ENCODE measurements at regions not wholly inside any gene's neighbourhood (a gene's known extent, or its start where the extent isn't known, plus 50 kb on each side); places are given as distances from the start of the nearest gene placed in this dataset.

GRCh38 chr9:3704890-3705289, 179.1 kb upstream of the RFX3 start:
- no peak overlapping the region for H3K4me2 ChIP-seq (ENCODE audit: low read length)
- H2AFZ ChIP-seq (ENCODE audit: low read depth, low read length, poor library complexity, severe bottlenecking): no peak overlapping the region
- H3K79me2 ChIP-seq (ENCODE audit: insufficient read depth, low read length): no peaks in the 10 kb centered on the region
- H3K9me3 ChIP-seq (ENCODE audit: control insufficient read depth in 1 of 2, insufficient read depth in 1 of 2, low read depth in 1 of 2, low read length in 2 of 2): no peaks in the 10 kb centered on the region
- no peaks in the 10 kb centered on the region for H3K36me3 ChIP-seq (ENCODE audit: control insufficient read depth in 1 of 2, insufficient read depth in 2 of 2, low read length in 2 of 2)
- intact Hi-C loops (cut with micrococcal nuclease): no loop called here
- DNase-seq (ENCODE audit: low read depth, low spot score) (no peak), ATAC-seq (no peak)
- TF ChIP-seq EZH2 (IDR thresholded peaks at IDR 0.05): no peak
- ChIA-PET CTCF (no interaction called here), POLR2A (no interaction called here), RAD21 (ENCODE audit: low non-redundant PET in 1 of 2, low total read pairs in 2 of 2, uncharacterized antibody in 2 of 2, unreplicated experiment in 2 of 2) (no interaction called here)
- H4K20me1 ChIP-seq (ENCODE audit: insufficient read depth): no peaks in the 10 kb centered on the region
- H3K27ac ChIP-seq (ENCODE audit: low read depth, low read length): no peak overlapping the region
- H3K27me3 ChIP-seq (ENCODE audit: insufficient read depth, low read length): no peaks in the 10 kb centered on the region
- no peaks in the 10 kb centered on the region for H3K4me1 ChIP-seq (ENCODE audit: control insufficient read depth in 1 of 2, insufficient read depth in 2 of 2, low read length in 2 of 2)
- no peaks in the 10 kb centered on the region for H3K9me2 ChIP-seq (ENCODE audit: insufficient read depth)
- no peak overlapping the region for H3K9ac ChIP-seq (ENCODE audit: low read length)
- BruUV-seq (replicated peaks): no TSS peak
- no peak overlapping the region for H3K4me3 ChIP-seq (replicated peaks in 1 of 2; ENCODE audit: low read depth in 1 of 2, low read length in 2 of 2)

- Histone ChIP-seq H3K79me2 (ENCODE audit: insufficient read depth, low read length) (no peaks in the 10 kb centered on the region), H3K36me3 (ENCODE audit: control insufficient read depth in 1 of 2, insufficient read depth in 2 of 2, low read length in 2 of 2) (no peaks in the 10 kb centered on the region), H3K4me2 (ENCODE audit: low read length) (no peak overlapping the region), H3K9me2 (ENCODE audit: insufficient read depth) (no peaks in the 10 kb centered on the region), H3K9me3 (ENCODE audit: control insufficient read depth in 1 of 2, insufficient read depth in 1 of 2, low read depth in 1 of 2, low read length in 2 of 2) (no peaks in the 10 kb centered on the region), H3K4me1 (ENCODE audit: control insufficient read depth in 1 of 2, insufficient read depth in 2 of 2, low read length in 2 of 2) (no peaks in the 10 kb centered on the region), H3K27ac (ENCODE audit: low read depth, low read length) (no peak overlapping the region), H2AFZ (ENCODE audit: low read depth, low read length, poor library complexity, severe bottlenecking) (no peak overlapping the region), H3K4me3 (replicated peaks in 1 of 2; ENCODE audit: low read depth in 1 of 2, low read length in 2 of 2) (no peak overlapping the region), H3K27me3 (ENCODE audit: insufficient read depth, low read length) (no peaks in the 10 kb centered on the region), H3K9ac (ENCODE audit: low read length) (no peak overlapping the region), H4K20me1 (ENCODE audit: insufficient read depth) (no peaks in the 10 kb centered on the region)
- BruUV-seq (replicated peaks): no TSS peak
- ATAC-seq: no peak
- CTCF ChIA-PET: no interaction called here
- intact Hi-C loops (cut with micrococcal nuclease): no loop called here
- POLR2A ChIA-PET: no interaction called here
- TF ChIP-seq JUND (IDR thresholded peaks at IDR 0.05): no peak
- no peak for TF ChIP-seq POLR2AphosphoS5 (IDR thresholded peaks at IDR 0.05; ENCODE audit: low read depth, low read length)
- TF ChIP-seq ZNF274 (IDR thresholded peaks at IDR 0.05; ENCODE audit: low read depth, low read length): no peak
- TF ChIP-seq ELF1 (IDR thresholded peaks at IDR 0.05; ENCODE audit: borderline replicate concordance, low read depth): no peak
- TF ChIP-seq SP1 (IDR thresholded peaks at IDR 0.05; ENCODE audit: low read depth): no peak
- no peak for TF ChIP-seq EGR1 (IDR thresholded peaks at IDR 0.05; ENCODE audit: low read depth)
- TF ChIP-seq CBX3 (IDR thresholded peaks at IDR 0.05; ENCODE audit: low read depth): no peak
- no peak for TF ChIP-seq YY1 (IDR thresholded peaks at IDR 0.05; ENCODE audit: extremely low read depth, insufficient replicate concordance, low read depth, low read length)
- TF ChIP-seq TCF7L2 (IDR thresholded peaks at IDR 0.05; ENCODE audit: borderline replicate concordance, extremely low read depth, insufficient read depth, insufficient read length): no peak
- TF ChIP-seq FOSL1 (IDR thresholded peaks at IDR 0.05; ENCODE audit: low read depth): no peak
- TF ChIP-seq ZBTB33 (IDR thresholded peaks at IDR 0.05; ENCODE audit: extremely low read depth, insufficient replicate concordance, low read length): no peak
- no peak for TF ChIP-seq EZH2 (IDR thresholded peaks at IDR 0.05)
- TF ChIP-seq EZH2phosphoT487 (IDR thresholded peaks at IDR 0.05; ENCODE audit: borderline replicate concordance): no peak
- TF ChIP-seq CEBPB (IDR thresholded peaks at IDR 0.05; ENCODE audit: low read depth): no peak
- no peak for TF ChIP-seq SIN3A (IDR thresholded peaks at IDR 0.05; ENCODE audit: low read depth)
- TF ChIP-seq SRF (IDR thresholded peaks at IDR 0.05; ENCODE audit: low read depth): no peak
- RAD21 ChIA-PET (ENCODE audit: low non-redundant PET in 1 of 2, low total read pairs in 2 of 2, uncharacterized antibody in 2 of 2, unreplicated experiment in 2 of 2): no interaction called here
- DNase-seq (ENCODE audit: low read depth, low spot score): no peak
Observed at GRCh38 chr9:3700772-3701171, 175.0 kb upstream of the RFX3 start.
